ENCODE measurements at regions not wholly inside any gene's neighbourhood (a gene's known extent, or its start where the extent isn't known, plus 50 kb on each side); places are given as distances from the start of the nearest gene placed in this dataset.

DNA sequence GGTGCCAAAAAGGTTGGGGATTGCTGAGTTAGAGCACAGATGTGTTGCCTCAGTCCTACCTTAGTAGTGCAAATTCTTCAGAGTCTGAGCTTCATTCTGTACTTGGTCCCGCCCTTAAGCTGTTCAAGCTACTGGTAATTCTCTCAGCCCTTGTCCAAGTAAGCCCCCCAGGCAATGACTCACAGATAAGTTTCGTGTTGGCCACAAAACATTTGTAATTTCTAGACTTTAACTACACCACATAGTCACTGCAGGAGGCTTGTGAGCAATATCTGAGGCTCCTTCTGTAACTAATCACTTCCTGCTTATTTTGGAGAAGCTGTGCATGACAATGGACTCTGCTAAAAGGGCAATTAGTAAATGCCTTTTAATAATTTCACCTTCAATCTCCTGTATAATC, 1420.5 kb downstream of the PCDH7 start:
- TF ChIP-seq POLR2A (IDR thresholded peaks at IDR 0.05; ENCODE audit: low read length) = no peak
- TF ChIP-seq GATA1 (IDR thresholded peaks at IDR 0.05; ENCODE audit: low read depth, low read length) = no peak
